ENCODE measurements at regions not wholly inside any gene's neighbourhood (a gene's known extent, or its start where the extent isn't known, plus 50 kb on each side); places are given as distances from the start of the nearest gene placed in this dataset.

- Mint-ChIP-seq H3K9me3 (no peaks in the 10 kb centered on the region), H3K4me1 (no peaks in the 10 kb centered on the region), H3K27ac (no peak overlapping the region), H3K4me3 (no peak overlapping the region), H3K27me3 (ENCODE audit: low read depth) (no peaks in the 10 kb centered on the region), H3K36me3 (ENCODE audit: low read depth) (no peaks in the 10 kb centered on the region)
- no peak for TF ChIP-seq CTCF (IDR thresholded peaks at IDR 0.05; ENCODE audit: unreplicated experiment in 3 of 3)
Measured at GRCh38 chr1:195153107-195153506, 1455.1 kb downstream of the KCNT2 start.

GRCh38 chr1:195150768-195151167 is 1457.5 kb downstream of the KCNT2 start:
- H3K36me3 Mint-ChIP-seq (ENCODE audit: low read depth) = no peaks in the 10 kb centered on the region
- no peaks in the 10 kb centered on the region for H3K9me3 Mint-ChIP-seq
- no peaks in the 10 kb centered on the region for H3K27me3 Mint-ChIP-seq (ENCODE audit: low read depth)
- no peak for TF ChIP-seq CTCF (IDR thresholded peaks at IDR 0.05; ENCODE audit: unreplicated experiment in 3 of 3)
- H3K4me3 Mint-ChIP-seq = no peak overlapping the region
- no peak overlapping the region for H3K27ac Mint-ChIP-seq
- H3K4me1 Mint-ChIP-seq = no peaks in the 10 kb centered on the region

- Mint-ChIP-seq H3K27ac (no peak overlapping the region), H3K4me3 (no peak overlapping the region), H3K27me3 (ENCODE audit: low read depth) (peaks cover 3% of the 10 kb centered on the region), H3K9me3 (peaks cover 19% of the 10 kb centered on the region), H3K36me3 (ENCODE audit: low read depth) (peaks cover 3% of the 10 kb centered on the region), H3K4me1 (no peaks in the 10 kb centered on the region)
- no peak for TF ChIP-seq CTCF (IDR thresholded peaks at IDR 0.05; ENCODE audit: unreplicated experiment in 3 of 3)
Measured at GRCh38 chr1:195141294-195141693, 1466.9 kb downstream of the KCNT2 start.

GRCh38 chr1:195130598-195130997 is 1477.6 kb downstream of the KCNT2 start:
- TF ChIP-seq CTCF (IDR thresholded peaks at IDR 0.05; ENCODE audit: unreplicated experiment in 3 of 3) = no peak
- H3K4me1 Mint-ChIP-seq = no peaks in the 10 kb centered on the region
- H3K27ac Mint-ChIP-seq = no peak overlapping the region
- H3K36me3 Mint-ChIP-seq (ENCODE audit: low read depth) = no peaks in the 10 kb centered on the region
- no peak overlapping the region for H3K4me3 Mint-ChIP-seq
- H3K27me3 Mint-ChIP-seq (ENCODE audit: low read depth) = no peaks in the 10 kb centered on the region
- H3K9me3 Mint-ChIP-seq = peaks cover 2% of the 10 kb centered on the region

- Mint-ChIP-seq H3K27me3 (ENCODE audit: low read depth) (no peaks in the 10 kb centered on the region), H3K4me3 (no peak overlapping the region), H3K36me3 (ENCODE audit: low read depth) (no peaks in the 10 kb centered on the region), H3K9me3 (no peaks in the 10 kb centered on the region), H3K27ac (no peak overlapping the region), H3K4me1 (no peaks in the 10 kb centered on the region)
- no peak for TF ChIP-seq CTCF (IDR thresholded peaks at IDR 0.05; ENCODE audit: unreplicated experiment in 3 of 3)
Measured at GRCh38 chr1:195122497-195122896, 1485.7 kb downstream of the KCNT2 start.

GRCh38 chr1:195113471-195113870 is 1494.8 kb downstream of the KCNT2 start:
- no peaks in the 10 kb centered on the region for H3K4me1 Mint-ChIP-seq
- no peak overlapping the region for H3K27ac Mint-ChIP-seq
- TF ChIP-seq CTCF (IDR thresholded peaks at IDR 0.05; ENCODE audit: unreplicated experiment in 3 of 3) = no peak
- no peak overlapping the region for H3K4me3 Mint-ChIP-seq
- H3K36me3 Mint-ChIP-seq (ENCODE audit: low read depth) = no peaks in the 10 kb centered on the region
- H3K9me3 Mint-ChIP-seq = no peaks in the 10 kb centered on the region
- no peaks in the 10 kb centered on the region for H3K27me3 Mint-ChIP-seq (ENCODE audit: low read depth)
